Lower lobe of right lung (tissue), 2 donors: ENCODE measurements at regions not wholly inside any gene's neighbourhood (a gene's known extent, or its start where the extent isn't known, plus 50 kb on each side); places are given as distances from the start of the nearest gene placed in this dataset.

Experiments
- ATAC-seq, 2 donors: fragments of 200-7000 bp; cut with Tn5 transposase; one replicate each; pipeline ENCODE4 v1.9.1; 2020 to 2022; ENCODE audit warnings: mild to moderate bottlenecking in 2 of 2, moderate library complexity in 2 of 2
- DNase-seq: peaks from one replicate; pipeline ENCODE4 v3.0.0-alpha.2; 2020
- H3K27ac ChIP-seq: fragments of 200-600 bp; one replicate; pipeline ENCODE4 v1.8.0; 2022
- H3K27me3 ChIP-seq: fragments of 200-600 bp; one replicate; pipeline ENCODE4 v1.8.0; 2022; ENCODE audit warnings: low read depth
- H3K36me3 ChIP-seq: fragments of 200-600 bp; one replicate; pipeline ENCODE4 v1.8.0; 2022; ENCODE audit warnings: mild to moderate bottlenecking
- H3K4me1 ChIP-seq: fragments of 200-600 bp; one replicate; pipeline ENCODE4 v1.8.0; 2022
- H3K4me3 ChIP-seq: fragments of 200-600 bp; one replicate; pipeline ENCODE4 v1.8.0; 2022; ENCODE audit warnings: mild to moderate bottlenecking
- H3K9me3 ChIP-seq: fragments of 200-600 bp; one replicate; pipeline ENCODE4 v1.8.0; 2022
- CTCF ChIP-seq: fragments of 200-600 bp; IDR thresholded peaks from one replicate; pipeline ENCODE4 v1.8.0; 2022; ENCODE audit warnings: antibody characterized with exemption, mild to moderate bottlenecking
- intact Hi-C: fragments of 100-400 bp; cut with DNase I; formaldehyde crosslinking; loops from one replicate; pipeline ENCODE4 v1.11.0; 2022
- donor health status: DM: no; HTN: yes; CAD: no; lungs with severe emphysema.

GRCh38 chr11:8315954-8316353, 52.3 kb upstream of the LMO1 start:
- DNase-seq, result no peak
- intact Hi-C loops, result no loop called here

GRCh38 chr11:8315463-8315862, 51.8 kb upstream of the LMO1 start:
- Histone ChIP-seq H3K27ac (no peak overlapping the region), H3K36me3 (no peaks in the 10 kb centered on the region), H3K27me3 (peaks cover 3% of the 10 kb centered on the region), H3K4me1 (no peaks in the 10 kb centered on the region), H3K9me3 (no peaks in the 10 kb centered on the region), H3K4me3 (no peak overlapping the region)
- no peak for DNase-seq
- no peak for TF ChIP-seq CTCF
- no peak for ATAC-seq
- intact Hi-C loops, result no loop called here

More at GRCh38 chr11:8315954-8316353, 52.3 kb upstream of the LMO1 start:
- no peak overlapping the region for H3K27ac ChIP-seq
- no peaks in the 10 kb centered on the region for H3K36me3 ChIP-seq
- no peak overlapping the region for H3K4me3 ChIP-seq
- ATAC-seq, result no peak
- H3K4me1 ChIP-seq, result no peaks in the 10 kb centered on the region
- no peaks in the 10 kb centered on the region for H3K9me3 ChIP-seq
- TF ChIP-seq CTCF, result no peak
- H3K27me3 ChIP-seq, result peaks cover 3% of the 10 kb centered on the region

- Histone ChIP-seq H3K9me3 (no peaks in the 10 kb centered on the region), H3K36me3 (no peaks in the 10 kb centered on the region), H3K27me3 (peaks cover 3% of the 10 kb centered on the region), H3K27ac (no peak overlapping the region), H3K4me1 (no peaks in the 10 kb centered on the region), H3K4me3 (no peak overlapping the region)
- no peak for DNase-seq
- no peak for TF ChIP-seq CTCF
- intact Hi-C loops, result no loop called here
- no peak for ATAC-seq
These were observed 51.2 kb upstream of the LMO1 start for GRCh38 chr11:8314916-8315315.

- no peak for ATAC-seq
- DNase-seq, result no peak
- Histone ChIP-seq H3K4me1 (no peaks in the 10 kb centered on the region), H3K4me3 (no peak overlapping the region), H3K36me3 (no peaks in the 10 kb centered on the region), H3K27me3 (peaks cover 3% of the 10 kb centered on the region), H3K27ac (no peak overlapping the region), H3K9me3 (no peaks in the 10 kb centered on the region)
- no peak for TF ChIP-seq CTCF
- intact Hi-C loops, result no loop called here
These were observed 49.9 kb upstream of the LMO1 start for GRCh38 chr11:8313504-8314090.
